Endothelial cell of umbilical vein (primary cell): ENCODE measurements at regions not wholly inside any gene's neighbourhood (a gene's known extent, or its start where the extent isn't known, plus 50 kb on each side); places are given as distances from the start of the nearest gene placed in this dataset.

ENCODE experiments used
- BruUV-seq: library from RNA; stranded (reverse); fragments of 400-500 nt; replicated peaks from 2 replicates; lab custom pipeline; 2021; lab: Mats Ljungman, UMichigan
- CTCF ChIA-PET: fragments of 300-600, 350-600 bp; sonication (Branson Sonifier 250); formaldehyde crosslinking; loops from one replicate; lab custom pipeline; 2021; ENCODE audit warnings: antibody characterized with exemption, inconsistent platforms; lab: Charles Lee
- POLR2A ChIA-PET: fragments of 300-600, 350-600 bp; sonication (Branson Sonifier 250); formaldehyde crosslinking; loops from one replicate; lab custom pipeline; 2021; ENCODE audit warnings: antibody characterized with exemption, inconsistent platforms; lab: Charles Lee
- DNase-seq: peaks from one replicate; pipeline ENCODE4 v3.0.0-alpha.2; 2011; ENCODE audit warnings: low read depth, low spot score
- FAIRE-seq: peaks from 2 replicates; lab custom pipeline; 2011; peaks lifted over from hg19 to GRCh38; lab: Jason Lieb, UNC
- H2AFZ ChIP-seq: 2 replicates; pipeline ENCODE4 v1.6.0; 2012; ENCODE audit warnings: low read depth, low read length, control low read depth, inconsistent platforms
- H3K27ac ChIP-seq: 2 replicates; pipeline ENCODE4 v1.5.1; 2011; ENCODE audit warnings: low read depth, mild to moderate bottlenecking, control low read depth, low read length, moderate library complexity; ENCODE audit not compliant: insufficient read depth
- H3K27me3 ChIP-seq, 2 experiments: 2 replicates each; pipeline versions ENCODE4 v1.6.0 to v1.6.1; 2011; ENCODE audit warnings: low read length in 2 of 2, mixed read lengths in 1 of 2; ENCODE audit not compliant: control insufficient read depth in 2 of 2, insufficient read depth in 2 of 2
- H3K36me3 ChIP-seq, 2 experiments: 2 replicates in 1 of 2; 3 replicates in 1 of 2; pipeline ENCODE4 v1.5.1; 2011; ENCODE audit warnings: low read length in 2 of 2, mild to moderate bottlenecking in 1 of 2, moderate library complexity in 1 of 2; ENCODE audit not compliant: control insufficient read depth in 2 of 2, insufficient read depth in 2 of 2; ENCODE audit errors: extremely low read depth in 1 of 2
- H3K4me1 ChIP-seq: 3 replicates; pipeline ENCODE4 v1.5.1; 2011; ENCODE audit warnings: mild to moderate bottlenecking, low read length; ENCODE audit not compliant: control insufficient read depth, insufficient read depth; ENCODE audit errors: extremely low read depth
- H3K4me2 ChIP-seq: 2 replicates; pipeline ENCODE4 v1.6.1; 2011; ENCODE audit warnings: low read length, control low read depth, mixed read lengths; ENCODE audit not compliant: insufficient read depth
- H3K4me3 ChIP-seq, 3 experiments: fragments of 200-600 bp in 1 of 3; sonication (generic), shearing (Covaris generic) in 1 of 3; replicated peaks in 1 of 3; 2 replicates each; pipeline ENCODE4 v1.5.1; 2011 to 2016; ENCODE audit warnings: control low read depth in 3 of 3, low read length in 3 of 3, mild to moderate bottlenecking in 2 of 3, inconsistent platforms in 1 of 3, low read depth in 1 of 3, moderate library complexity in 1 of 3; ENCODE audit not compliant: insufficient read depth in 1 of 3
- H3K79me2 ChIP-seq: 2 replicates; pipeline ENCODE4 v1.6.0; 2012; ENCODE audit warnings: low read length, inconsistent platforms; ENCODE audit not compliant: control insufficient read depth, insufficient read depth
- H3K9ac ChIP-seq: replicated peaks from 2 replicates; pipeline ENCODE3; 2011; ENCODE audit warnings: low read length, control low read depth; ENCODE audit not compliant: insufficient read depth; ENCODE audit errors: extremely low read depth
- H3K9me1 ChIP-seq: replicated peaks from 3 replicates; pipeline ENCODE4 v1.6.0; 2011; ENCODE audit warnings: mild to moderate bottlenecking, low read length; ENCODE audit not compliant: control insufficient read depth, insufficient read depth; ENCODE audit errors: extremely low read depth
- H3K9me3 ChIP-seq: replicated peaks from 2 replicates; pipeline ENCODE4 v1.5.1; 2012; ENCODE audit warnings: low read length, inconsistent platforms; ENCODE audit not compliant: control insufficient read depth, insufficient read depth
- H4K20me1 ChIP-seq: replicated peaks from 2 replicates; pipeline ENCODE3; 2011; ENCODE audit warnings: mild to moderate bottlenecking, low read length; ENCODE audit not compliant: control insufficient read depth, insufficient read depth; ENCODE audit errors: extremely low read depth
- EZH2 ChIP-seq: IDR thresholded peaks from 2 replicates; pipeline ENCODE4 v1.6.1; 2012; ENCODE audit warnings: borderline replicate concordance, low read depth, mild to moderate bottlenecking, moderate library complexity, low read length, inconsistent platforms; ENCODE audit not compliant: severe bottlenecking
- FOS ChIP-seq: IDR thresholded peaks from 2 replicates; pipeline ENCODE4 v1.6.1; 2011; ENCODE audit warnings: mild to moderate bottlenecking, low read length, moderate library complexity, borderline replicate concordance; ENCODE audit not compliant: insufficient read depth
- GATA2 ChIP-seq: IDR thresholded peaks from 2 replicates; pipeline ENCODE4 v1.7.0; 2011; ENCODE audit warnings: low read depth, mild to moderate bottlenecking, moderate library complexity, mixed read lengths, low read length; ENCODE audit not compliant: insufficient read length, insufficient read depth
- JUN ChIP-seq: IDR thresholded peaks from 2 replicates; pipeline ENCODE4 v1.6.1; 2011; ENCODE audit warnings: borderline replicate concordance, low read depth; ENCODE audit not compliant: insufficient read length, insufficient read depth
- MYC ChIP-seq: IDR thresholded peaks from one replicate; pipeline ENCODE4 v1.6.1; 2011; ENCODE audit warnings: mild to moderate bottlenecking, low read depth, low read length
- POLR2A ChIP-seq: IDR thresholded peaks from 2 replicates; pipeline ENCODE4 v1.6.1; 2012; ENCODE audit warnings: low read depth, mild to moderate bottlenecking, control low read depth, low read length
- POLR2AphosphoS5 ChIP-seq: IDR thresholded peaks from 2 replicates; pipeline ENCODE4 v1.6.1; 2012; ENCODE audit warnings: low read depth, mild to moderate bottlenecking, control low read depth, low read length, moderate library complexity; ENCODE audit not compliant: insufficient read depth
- dilution Hi-C: fragments of 300-500 bp; cut with MboI; formaldehyde crosslinking; loops from one replicate; pipeline ENCODE4 v1.15.0; 2019; ENCODE audit warnings: low sequenced_read_pairs; ENCODE audit not compliant: extremely low pct_ligation_motif_present
- intact Hi-C: fragments of 100-400 bp; cut with micrococcal nuclease; formaldehyde crosslinking; loops from one replicate; pipeline ENCODE4 v1.10.0; 2022
- TF ChIP-seq, protein P1 (sequence below), 2 donors: IDR thresholded peaks; 1 replicate in 1 of 2; 2 replicates in 1 of 2; pipeline ENCODE4 v1.5.1; 2011; ENCODE audit warnings: low read length in 2 of 2, mild to moderate bottlenecking in 2 of 2, moderate library complexity in 2 of 2, control low read depth in 1 of 2, inconsistent platforms in 1 of 2, low read depth in 1 of 2; ENCODE audit not compliant: insufficient read depth in 1 of 2; ENCODE audit errors: extremely low read depth in 1 of 2
- TF ChIP-seq, protein P2 (sequence below): IDR thresholded peaks from 2 replicates; pipeline ENCODE4 v1.6.1; 2011; ENCODE audit not compliant: insufficient read depth, insufficient read length

DNA sequence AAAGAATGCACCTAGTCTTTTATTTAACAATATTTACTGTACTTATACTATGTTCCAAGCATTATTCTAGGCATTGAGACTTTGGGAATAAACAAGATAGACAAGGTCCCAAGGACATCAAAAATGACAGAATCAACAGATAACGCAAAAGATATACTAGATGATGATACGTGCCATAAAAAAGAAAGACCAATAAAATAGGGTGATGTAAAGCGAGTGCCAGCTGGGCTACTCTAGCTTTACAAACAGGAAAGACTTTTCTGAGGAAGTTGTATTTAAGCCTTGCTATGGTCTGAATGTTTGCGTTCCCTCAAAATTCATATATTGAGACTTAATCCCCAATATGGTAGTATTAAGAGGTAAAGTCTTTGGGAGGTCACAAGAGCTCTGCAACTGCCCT lies 310.2 kb upstream of the RGMB start:
- H3K27me3 ChIP-seq: no peaks in the 10 kb centered on the region
- H3K4me3 ChIP-seq: no peak overlapping the region
- H3K27ac ChIP-seq: no peak overlapping the region
- TF ChIP-seq FOS: no peak
- TF ChIP-seq EZH2: no peak
- TF ChIP-seq MYC: no peak
- TF ChIP-seq, protein P1, sequence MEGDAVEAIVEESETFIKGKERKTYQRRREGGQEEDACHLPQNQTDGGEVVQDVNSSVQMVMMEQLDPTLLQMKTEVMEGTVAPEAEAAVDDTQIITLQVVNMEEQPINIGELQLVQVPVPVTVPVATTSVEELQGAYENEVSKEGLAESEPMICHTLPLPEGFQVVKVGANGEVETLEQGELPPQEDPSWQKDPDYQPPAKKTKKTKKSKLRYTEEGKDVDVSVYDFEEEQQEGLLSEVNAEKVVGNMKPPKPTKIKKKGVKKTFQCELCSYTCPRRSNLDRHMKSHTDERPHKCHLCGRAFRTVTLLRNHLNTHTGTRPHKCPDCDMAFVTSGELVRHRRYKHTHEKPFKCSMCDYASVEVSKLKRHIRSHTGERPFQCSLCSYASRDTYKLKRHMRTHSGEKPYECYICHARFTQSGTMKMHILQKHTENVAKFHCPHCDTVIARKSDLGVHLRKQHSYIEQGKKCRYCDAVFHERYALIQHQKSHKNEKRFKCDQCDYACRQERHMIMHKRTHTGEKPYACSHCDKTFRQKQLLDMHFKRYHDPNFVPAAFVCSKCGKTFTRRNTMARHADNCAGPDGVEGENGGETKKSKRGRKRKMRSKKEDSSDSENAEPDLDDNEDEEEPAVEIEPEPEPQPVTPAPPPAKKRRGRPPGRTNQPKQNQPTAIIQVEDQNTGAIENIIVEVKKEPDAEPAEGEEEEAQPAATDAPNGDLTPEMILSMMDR (IDR thresholded peaks at IDR 0.05; ENCODE audit: extremely low read depth in 1 of 2, insufficient read depth in 1 of 2, low read depth in 1 of 2, low read length in 2 of 2): no peak
- no peak for TF ChIP-seq POLR2A
- TF ChIP-seq, protein P2, sequence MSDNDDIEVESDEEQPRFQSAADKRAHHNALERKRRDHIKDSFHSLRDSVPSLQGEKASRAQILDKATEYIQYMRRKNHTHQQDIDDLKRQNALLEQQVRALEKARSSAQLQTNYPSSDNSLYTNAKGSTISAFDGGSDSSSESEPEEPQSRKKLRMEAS: no peak
- no peak for FAIRE-seq
- H3K9me1 ChIP-seq: no peaks in the 10 kb centered on the region
- intact Hi-C loops: no loop called here
- POLR2A ChIA-PET: no interaction called here
- H3K79me2 ChIP-seq: no peaks in the 10 kb centered on the region
- H3K9me3 ChIP-seq: no peaks in the 10 kb centered on the region
- CTCF ChIA-PET: no interaction called here
- no peak for DNase-seq
- H4K20me1 ChIP-seq: no peaks in the 10 kb centered on the region
- no TSS peak for BruUV-seq
- dilution Hi-C loops: no loop called here
- no peak overlapping the region for H3K9ac ChIP-seq
- H2AFZ ChIP-seq: no peak overlapping the region
- peaks cover 3% of the 10 kb centered on the region for H3K4me1 ChIP-seq
- no peaks in the 10 kb centered on the region for H3K36me3 ChIP-seq
- no peak overlapping the region for H3K4me2 ChIP-seq

DNA sequence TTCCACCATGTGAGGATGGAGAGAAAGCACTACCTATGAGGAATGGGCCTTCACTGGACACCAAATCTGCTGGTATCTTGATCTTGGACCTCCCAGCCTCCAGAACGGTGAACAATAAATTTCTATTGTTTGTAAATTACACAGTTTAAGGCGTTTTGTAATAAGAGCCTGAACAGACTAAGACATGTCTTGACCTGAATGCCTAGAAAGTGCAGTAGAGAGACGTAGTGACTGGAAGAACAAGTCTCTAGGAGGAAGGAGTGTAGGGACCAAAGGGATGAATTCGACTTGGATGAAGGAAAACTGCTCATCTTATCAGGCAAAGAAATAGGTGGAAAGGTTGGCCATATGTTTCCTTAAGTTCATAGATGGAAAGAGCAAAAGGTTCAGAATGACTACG lies 309.8 kb upstream of the RGMB start:
- POLR2A ChIA-PET: no interaction called here
- Histone ChIP-seq H3K79me2 (no peaks in the 10 kb centered on the region), H3K4me3 (no peak overlapping the region), H3K27ac (no peak overlapping the region), H3K9me1 (no peaks in the 10 kb centered on the region), H3K4me1 (peaks cover 6% of the 10 kb centered on the region), H3K36me3 (no peaks in the 10 kb centered on the region), H2AFZ (no peak overlapping the region), H3K27me3 (no peaks in the 10 kb centered on the region), H3K4me2 (no peak overlapping the region), H3K9ac (no peak overlapping the region), H4K20me1 (no peaks in the 10 kb centered on the region), H3K9me3 (no peaks in the 10 kb centered on the region)
- no peak for TF ChIP-seq MYC
- TF ChIP-seq, protein P2: no peak
- TF ChIP-seq FOS: no peak
- no peak for TF ChIP-seq JUN
- no peak for TF ChIP-seq GATA2
- TF ChIP-seq POLR2AphosphoS5: no peak
- TF ChIP-seq, protein P1 (IDR thresholded peaks at IDR 0.05; ENCODE audit: extremely low read depth in 1 of 2, insufficient read depth in 1 of 2, low read depth in 1 of 2, low read length in 2 of 2): no peak
- no peak for TF ChIP-seq POLR2A
- TF ChIP-seq EZH2: no peak
- BruUV-seq: no TSS peak
- DNase-seq (no peak), FAIRE-seq (no peak)
- intact Hi-C loops (no loop called here), dilution Hi-C loops (no loop called here)
- CTCF ChIA-PET: no interaction called here
